ENCODE measurements at regions not wholly inside any gene's neighbourhood (a gene's known extent, or its start where the extent isn't known, plus 50 kb on each side); places are given as distances from the start of the nearest gene placed in this dataset.
"Not testable (repeated sequence)": the region's sequence is repeated elsewhere in the genome, so short reads cannot be mapped to it uniquely, and the experiment has no call there.

DNA sequence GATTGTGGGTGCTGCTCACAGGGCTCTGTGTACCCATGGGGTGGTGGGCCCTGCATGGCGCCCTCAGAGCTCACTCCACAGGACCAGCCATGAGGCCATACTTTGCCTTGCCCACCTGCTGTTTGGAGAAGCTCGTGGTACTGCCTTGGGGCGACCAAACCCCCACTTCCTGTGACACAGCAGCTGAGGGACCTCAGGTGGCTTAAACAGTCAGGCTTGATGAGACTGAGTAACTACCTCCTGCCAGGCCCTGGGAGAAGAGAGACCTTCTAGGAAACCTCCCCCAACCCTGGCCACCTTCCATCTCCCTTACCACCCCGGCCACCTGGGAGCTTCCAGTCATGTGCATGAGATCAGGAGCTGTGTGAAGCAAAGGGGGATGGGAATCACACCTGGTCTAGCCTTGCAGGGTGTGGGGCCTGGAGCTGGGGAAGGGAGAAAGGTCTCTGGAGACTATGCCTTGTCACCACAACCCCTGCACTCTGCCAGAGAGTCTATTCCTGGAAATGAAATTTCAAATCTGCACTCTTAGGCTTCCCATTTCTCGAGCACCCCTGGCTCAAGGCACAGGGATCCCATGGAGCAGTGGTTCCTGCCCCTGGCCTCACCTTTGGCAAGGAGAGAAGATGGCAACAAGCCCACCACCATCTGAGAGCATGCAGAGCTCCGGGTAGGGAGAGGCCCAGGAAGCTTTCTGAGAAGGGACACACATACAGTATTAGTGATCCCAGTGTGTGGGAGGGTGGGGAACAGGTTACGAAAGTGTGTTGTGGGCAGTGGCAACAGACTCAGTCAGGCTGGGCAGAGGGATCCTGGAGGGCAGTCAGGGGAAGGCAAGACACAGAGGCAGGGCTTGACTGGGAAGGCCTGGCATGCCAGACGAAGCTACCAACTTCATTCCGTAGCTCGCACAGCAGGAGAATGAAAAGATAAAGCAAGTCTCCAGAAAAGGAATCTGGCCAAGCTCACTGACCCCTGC lies 125.0 kb downstream of the URI1 start:
- FAIRE-seq = no peak

DNA sequence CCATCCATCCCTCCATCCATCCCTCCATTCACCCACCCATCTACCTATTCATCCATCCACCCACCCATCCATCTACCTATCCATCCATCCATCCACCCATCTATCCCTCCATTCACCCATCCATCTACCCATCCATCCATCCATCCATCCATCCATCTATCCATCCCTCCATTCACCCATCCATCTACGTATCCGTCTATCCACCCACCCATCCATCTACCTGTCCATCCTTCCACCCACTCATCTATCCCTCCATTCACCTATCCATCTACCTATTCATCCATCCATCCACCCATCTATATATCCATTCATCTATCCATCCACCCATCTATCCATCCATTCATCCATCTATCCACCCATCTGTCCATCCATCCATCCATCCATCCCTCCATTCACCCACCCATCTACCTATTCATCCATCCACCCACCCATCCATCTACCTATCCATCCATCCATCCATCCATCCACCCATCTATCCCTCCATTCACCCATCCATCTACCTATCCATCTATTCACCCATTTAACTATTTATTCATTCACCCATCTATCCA lies 126.0 kb downstream of the URI1 start:
- FAIRE-seq = not testable (repeated sequence)

DNA sequence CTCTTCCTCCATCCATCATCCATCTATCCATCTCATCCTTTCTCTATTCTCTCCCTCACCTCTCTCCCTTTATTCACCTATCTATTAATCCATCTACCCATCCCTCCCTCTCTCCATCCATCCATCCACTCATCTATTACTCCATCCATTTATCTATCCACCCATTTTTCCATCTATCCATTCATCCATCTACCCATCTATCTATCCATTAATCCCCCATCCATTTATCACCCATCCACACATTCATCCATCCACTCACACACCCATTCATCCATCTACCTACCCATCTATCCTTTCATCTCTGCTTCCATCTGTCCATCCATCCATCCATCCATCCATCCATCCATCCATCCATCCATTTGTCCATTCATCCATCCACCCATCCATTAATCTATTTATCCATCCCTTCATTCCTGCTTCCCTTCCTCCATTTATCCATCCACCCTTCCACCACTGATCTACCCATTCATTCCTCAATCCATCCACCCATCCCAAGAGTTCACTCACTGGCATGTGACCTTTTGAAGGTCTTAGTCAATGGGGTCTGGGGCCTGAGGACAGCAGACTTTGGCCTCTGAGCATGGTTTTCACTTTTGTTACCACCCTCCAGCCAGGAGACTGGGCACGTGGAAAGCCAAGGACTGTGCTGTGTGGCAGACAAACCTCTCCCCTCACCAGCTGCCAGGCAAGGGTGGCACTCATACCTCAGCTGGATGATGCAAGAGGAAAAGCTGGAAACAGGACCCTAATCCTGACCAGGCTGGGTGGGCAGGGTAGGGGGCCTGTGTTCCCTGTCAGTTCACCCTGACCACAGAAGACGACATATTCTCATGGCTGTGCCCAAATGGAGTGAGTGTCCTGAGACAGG lies 126.7 kb downstream of the URI1 start:
- no peak for FAIRE-seq

DNA sequence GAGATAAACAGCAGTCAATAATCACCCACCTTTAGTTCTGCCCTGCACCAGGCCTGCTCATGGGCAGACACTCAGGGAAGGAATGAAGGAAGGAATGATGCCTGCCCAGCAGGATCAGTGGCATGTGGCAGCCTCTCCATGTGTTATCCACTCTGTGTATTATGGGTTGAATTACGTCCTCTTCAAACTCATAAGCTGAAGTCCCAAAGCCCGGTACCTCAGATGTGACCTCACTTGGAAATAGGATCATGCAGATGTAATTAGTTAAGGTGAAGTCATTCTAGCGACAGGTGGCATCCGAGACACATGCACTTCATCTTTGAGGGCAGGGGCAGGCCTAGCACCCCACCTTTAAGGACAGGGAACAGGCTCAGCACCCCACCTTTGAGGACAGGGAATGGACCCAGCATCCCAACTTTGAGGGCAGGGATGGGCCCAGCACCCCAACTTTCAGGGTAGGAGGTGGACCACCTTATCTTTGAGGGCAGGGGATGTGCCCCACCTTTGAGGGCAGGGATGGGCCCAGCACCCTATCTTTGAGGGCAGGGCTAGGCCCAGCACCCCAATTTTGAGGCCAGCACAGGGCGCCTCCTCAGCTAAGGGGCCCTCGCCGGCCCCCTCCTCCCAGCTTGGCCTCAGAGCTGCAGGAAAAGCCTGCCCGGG lies 127.6 kb downstream of the URI1 start:
- no peak for FAIRE-seq

DNA sequence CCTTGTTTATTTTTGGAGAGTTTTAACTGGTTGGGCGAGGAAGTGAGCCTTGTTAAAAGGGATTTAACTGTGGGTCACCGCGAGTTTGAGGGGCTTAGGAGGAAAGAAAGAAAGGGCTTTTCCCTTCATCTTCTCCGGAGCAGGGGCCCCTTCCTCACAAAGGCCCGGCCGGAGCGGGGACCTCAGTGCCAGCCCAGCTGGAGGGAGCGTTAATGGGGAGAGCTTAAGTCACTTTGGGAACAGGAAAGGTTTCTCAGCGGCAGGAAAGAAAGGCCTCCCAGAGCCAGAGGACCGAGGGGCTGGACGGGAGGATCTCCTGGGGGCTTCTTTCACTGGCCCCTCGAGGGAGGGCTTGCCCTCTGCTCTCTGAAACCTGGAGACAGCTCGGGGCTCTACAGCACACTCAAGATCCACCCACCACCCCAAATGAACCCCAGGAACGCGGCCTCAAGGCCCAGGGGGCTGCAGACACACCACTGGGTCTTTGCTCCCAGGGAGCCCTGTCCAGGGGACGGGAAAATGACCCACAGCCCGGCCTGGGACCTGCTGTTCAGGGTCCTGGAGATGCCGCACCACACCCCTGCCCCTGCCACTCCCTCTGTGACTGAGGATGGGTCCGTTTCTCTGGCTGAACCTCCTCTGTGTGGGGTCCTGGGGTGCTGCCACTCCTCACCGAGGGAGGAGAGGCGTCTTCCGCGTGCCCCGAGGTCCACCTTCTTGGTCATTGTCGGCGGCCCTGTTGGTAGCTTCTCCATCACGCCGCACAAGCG lies 128.3 kb downstream of the URI1 start:
- no peak for FAIRE-seq

DNA sequence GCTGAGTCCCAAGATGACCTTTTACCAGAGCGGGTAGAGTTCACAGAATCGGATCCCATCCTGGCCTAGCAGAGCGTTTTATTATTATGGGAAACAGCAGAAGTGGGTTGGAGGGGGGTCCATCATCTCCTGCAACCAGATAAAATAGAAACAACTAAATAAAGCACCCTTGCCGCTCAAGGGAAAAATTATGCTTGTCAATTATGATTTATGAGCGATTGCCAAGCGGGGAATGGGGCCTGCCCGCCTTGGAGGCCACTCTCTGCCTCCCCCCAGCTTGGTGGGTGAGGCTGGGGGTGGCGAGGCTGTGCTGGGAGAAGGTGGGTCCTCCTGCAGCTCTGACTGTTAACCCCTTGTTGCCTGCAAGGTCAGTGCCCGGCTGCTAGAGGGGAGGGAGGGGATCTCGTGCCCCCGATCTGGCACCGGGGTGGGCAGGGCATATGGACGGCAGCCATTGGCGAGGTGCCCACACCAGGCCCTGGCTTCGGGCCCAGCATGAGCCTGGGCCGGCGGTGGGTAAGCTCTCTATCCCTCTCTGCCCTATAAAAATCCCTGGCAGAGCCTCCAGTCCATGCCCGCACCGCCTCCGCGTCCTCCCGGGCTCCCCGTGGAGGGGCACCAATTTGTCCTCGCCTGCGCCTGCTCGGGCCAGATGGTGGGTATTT lies 129.1 kb downstream of the URI1 start:
- no peak for FAIRE-seq

DNA sequence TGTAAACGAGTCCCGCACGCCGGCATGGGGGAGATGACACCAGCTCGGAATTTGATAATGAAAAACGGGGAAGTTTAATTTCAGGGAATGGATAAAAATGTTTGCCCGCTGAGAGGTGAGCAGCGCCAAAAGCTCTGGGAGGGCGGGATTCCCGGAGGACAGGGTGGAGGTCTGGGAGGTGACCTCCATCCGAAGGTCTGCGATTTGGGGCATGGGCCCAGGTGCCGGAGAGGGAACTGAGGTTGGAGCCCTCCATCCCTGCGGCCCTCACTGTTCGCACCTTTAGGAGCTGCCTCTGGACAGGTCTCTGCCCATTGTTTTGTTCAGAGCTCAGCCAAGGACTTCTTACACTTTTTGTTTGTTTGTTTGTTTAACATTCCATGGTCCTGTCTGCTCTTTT lies 129.8 kb downstream of the URI1 start:
- FAIRE-seq = no peak

DNA sequence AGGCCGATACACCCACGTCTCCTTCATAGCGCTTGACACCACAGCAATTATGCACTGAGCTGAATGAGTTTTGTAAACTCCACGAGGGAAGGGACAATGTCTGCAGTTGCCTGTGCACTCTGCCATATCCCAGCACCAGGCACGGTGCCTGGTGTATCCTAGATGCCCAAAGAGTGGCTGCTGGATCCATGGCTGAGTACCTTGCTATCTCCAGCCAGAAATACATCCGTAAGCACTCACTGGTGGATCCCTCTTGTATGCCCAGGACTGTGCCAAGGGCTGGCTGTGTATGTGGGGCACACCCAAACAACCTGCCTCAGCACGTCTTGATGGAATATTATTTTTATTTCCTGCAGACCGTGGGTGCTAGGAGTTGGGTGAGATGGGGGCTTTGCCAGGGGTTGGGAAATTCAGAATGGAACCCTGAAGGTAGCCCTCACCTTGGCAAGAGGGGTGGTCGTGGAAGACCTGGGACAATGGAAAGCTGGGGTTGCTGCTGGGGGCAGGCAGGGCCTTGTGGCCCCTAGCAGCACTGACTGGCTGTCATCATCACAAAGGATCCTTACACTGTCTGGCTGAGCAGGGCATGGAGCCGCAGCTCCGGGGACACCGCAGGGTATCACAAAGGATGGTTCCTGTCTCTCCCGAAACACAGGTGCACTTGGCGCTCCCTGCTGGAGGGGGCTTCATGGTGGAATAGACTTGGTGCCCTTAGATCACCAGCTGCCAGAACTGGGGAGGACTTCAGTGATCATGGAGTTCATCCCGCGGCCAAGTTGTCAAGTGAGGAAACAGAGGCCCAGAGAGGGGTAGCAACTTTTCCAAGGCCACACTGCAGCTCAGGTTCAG lies 131.3 kb downstream of the URI1 start:
- FAIRE-seq = no peak

DNA sequence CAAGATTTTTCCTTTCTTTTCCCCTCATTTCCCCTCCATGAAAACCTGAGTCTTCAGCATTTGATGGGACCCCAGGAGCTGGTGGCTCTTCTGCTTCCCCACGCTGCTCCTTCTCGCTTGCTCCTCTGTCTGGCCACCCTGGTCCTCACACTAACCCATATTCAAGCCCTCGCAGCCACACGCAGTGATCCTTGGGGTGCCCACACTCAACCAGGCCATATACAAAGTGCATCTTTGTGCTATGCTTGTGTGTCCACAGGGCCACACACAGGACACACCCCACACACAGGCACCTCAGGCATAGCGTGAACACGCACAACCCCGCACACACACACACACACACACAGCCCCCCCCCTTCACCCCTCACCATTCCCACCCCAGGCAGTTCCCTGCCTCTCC lies 132.1 kb downstream of the URI1 start:
- FAIRE-seq = no peak

DNA sequence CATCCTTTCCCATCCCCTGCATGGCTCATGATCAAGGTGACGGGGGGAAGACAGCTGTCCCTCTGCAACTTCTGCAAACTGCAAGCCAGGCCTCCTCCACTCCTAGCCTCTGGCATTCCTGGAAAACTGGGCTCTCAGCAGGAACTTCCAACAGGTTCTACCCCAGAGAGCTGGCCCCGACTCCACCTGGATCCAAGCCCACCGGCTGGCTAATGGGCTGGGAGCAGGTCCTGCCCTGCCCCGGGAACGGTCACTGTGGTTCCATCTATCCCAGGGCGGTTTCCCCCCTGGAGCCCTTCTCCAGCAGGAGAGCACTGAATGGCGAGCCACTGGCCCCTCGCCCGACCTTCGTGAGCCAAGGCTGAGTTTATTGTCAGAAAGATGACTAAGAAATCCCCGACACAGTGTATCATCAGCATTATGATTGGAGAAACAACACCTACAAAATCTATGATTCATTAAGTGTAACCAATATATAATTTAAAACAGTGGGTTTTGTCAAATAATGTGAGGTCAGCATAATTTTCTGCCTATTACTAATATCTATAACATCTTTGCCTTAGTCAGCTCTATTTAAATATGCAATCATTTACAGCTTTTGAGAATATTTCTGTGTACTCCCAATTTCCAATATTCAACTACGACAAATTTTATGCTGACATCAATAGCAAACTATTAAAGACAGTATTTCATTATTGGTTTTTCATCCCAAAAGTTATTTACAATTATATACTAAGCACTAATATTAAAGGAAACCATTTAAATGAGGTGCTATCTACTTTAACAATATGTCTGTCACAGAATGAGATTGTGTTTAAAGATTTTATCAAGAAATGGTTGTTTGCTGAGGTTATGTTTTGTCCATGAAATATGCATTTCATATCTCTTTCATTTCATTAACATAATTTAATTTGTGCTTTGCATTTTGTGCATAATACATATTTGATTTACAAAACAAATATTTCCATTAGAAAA lies 133.0 kb downstream of the URI1 start:
- FAIRE-seq = peak; percentile 23

DNA sequence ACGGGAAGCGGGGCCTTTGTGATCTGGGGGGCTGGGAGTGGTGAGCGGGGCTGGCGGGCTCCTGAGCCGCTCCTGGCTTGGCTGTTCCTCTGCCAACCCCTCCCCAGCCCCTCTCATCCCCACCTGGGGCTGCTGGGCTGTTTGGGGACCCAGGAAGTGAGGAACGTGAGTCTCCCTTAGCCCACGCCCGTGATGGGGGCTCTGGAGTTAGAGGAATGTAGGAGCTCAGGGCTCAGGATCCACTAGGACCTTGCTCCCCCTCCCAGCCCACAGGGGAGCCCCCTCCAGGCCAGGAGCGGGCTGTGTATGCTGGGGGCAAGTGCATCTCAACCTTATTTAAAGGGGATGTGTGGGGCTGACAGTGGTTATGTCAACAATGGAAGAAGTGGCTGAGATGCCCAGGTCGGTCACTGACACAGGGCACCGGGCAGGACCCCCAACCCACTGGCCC lies 134.1 kb downstream of the URI1 start:
- no peak for FAIRE-seq

DNA sequence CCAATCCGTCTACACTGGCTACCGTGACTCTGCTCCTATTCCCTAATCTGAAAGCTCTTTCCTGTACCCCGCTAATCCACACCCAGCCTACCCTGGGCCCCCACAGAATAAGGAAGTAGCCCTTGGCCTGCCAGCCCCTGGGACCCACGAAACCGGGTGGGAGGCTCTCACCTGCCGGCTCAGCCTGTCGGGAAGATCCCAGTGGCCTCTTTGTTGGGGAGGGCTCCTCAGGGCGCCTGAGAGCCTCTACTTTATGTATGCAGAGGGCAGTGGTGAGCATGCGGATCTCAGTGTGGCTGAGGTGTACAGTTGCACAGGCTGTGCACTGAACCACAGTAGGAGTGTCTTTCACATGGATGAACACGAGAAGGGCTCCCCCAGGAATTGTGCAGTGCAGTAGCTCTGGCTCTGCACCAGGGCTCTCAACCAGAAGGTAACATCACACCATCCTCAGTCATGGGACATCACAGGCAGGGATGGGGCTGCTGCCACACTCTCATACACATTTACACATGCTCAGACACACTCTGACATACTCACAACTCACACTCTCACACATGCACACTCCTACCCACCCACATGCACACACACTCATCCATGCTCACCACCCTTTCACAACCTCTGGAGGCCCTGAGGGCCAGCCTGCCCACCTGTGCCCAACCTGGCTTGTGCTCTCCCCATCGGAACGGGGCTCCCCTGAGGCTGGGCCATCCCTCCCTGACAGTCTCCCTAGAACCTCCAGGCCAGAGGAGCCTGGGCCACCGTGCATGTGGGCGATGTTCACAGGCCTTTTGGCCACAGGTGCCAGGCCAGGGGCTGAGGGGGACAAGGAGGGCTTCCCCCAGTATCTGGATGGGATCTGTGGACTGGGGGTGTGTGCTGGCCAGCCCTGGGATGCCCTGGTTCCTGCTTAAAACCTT lies 135.0 kb downstream of the URI1 start:
- no peak for FAIRE-seq

DNA sequence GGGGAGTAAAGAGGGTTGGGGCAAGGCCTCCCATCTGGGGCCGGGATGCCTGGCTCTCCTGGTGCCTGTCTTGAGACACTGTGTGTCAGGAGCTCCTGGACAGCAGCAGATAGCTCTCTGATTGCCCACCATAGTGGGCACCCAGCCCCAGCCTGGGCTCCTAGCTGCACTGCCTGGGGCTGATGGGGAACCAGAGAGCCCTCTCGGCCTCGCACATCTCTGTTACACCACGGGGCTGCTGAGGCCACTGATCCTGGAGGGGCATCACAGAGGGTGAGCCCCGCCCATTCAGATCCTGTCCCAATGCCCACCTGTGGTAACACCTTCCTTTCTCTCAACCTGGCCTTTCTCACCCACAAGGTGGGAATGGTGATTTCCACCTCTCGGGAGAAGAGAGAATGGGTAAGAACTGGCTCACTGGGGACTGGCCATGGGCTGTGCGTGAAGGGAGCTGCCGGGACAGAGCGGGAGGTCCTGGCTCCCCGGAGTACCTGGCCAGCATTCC lies 135.9 kb downstream of the URI1 start:
- FAIRE-seq = no peak

DNA sequence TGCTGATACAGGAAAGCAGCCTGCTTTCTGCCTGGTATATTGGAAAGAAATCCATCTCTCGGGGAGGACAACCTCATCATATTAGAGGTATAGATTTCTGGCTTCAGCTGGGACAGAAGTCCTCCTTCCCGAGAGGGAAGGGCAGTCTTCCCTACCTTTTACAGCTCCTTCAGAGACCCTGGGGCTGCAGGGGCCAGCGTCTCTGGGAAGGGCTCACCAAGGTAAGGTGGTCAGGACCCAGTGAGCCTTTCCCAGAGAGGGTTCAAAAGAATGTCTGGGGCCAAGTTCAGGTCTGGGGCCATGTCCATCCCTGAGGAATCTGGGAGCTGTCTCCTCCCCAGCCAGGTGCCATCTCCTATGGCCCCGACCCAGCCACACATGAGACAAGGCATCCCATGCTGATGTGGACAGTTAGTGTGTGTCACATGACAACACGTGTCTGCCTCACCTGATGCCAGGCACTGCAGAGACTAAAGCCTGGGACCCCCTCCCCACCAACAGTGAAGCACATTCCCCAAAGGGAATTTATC lies 136.4 kb downstream of the URI1 start:
- FAIRE-seq = no peak

DNA sequence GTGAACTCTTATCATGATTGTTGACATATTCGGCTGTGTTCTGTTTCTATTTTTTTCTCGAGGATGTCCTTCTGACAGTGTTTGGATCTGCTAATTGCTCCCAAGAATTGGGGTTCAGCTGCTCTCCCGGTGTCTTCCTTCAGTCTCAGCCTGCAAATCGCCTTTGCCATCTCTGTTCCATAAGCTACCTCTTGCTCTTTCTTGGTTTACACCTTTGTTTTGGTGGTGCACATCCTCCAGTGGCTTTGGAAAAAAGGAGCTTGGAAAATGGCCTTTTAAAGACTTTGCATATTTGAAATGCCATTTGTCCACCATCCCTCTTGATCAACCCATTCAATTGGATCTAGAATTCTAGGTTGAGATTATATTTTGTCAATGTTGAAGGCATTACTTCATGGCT lies 137.2 kb downstream of the URI1 start:
- FAIRE-seq = no peak

DNA sequence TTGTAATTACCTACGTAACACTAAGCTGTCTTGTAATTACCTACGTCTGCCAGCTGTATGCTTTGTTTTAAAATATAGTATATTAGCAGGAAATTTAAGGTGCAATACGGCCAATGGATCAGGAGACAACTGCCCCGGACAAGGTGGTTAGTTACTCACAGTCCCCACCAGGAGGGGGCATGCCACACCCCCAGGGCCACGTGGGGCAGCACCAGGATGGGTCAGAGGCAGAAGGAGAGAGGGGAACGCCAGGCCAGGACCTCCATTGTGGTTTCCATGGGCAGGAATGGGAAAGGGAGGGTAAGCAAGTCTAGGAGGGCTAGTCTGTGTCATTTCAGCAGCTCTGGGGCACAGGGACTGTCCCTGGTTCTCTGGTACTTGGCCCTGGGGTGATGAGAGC lies 140.1 kb downstream of the URI1 start:
- no peak for FAIRE-seq

DNA sequence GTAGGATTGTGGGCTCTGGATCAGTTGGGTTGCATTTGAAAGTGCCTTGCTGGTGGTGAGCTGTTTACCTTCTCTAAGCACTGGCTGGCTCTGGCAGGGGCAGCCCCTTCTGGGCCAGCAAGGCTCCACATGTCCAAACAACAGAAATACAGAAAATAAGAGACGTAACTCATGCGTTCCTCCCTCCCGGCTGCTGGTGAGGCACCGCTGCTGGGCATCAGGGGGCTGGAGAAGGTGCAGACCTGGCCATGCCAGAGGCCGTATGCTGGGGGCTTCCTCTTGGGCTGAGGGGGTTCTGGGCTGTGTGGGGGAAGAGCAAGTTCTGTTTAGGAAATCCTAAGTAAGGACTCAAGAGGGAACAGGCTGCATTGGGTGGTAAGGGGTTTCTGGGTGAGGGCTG lies 140.6 kb downstream of the URI1 start:
- FAIRE-seq = no peak

Data from A204.1 (cell line).